ENCODE measurements at regions not wholly inside any gene's neighbourhood (a gene's known extent, or its start where the extent isn't known, plus 50 kb on each side); places are given as distances from the start of the nearest gene placed in this dataset.
A peak's percentile ranks its signal among the peaks of the same experiment; 100 is the strongest.

- intact Hi-C loops (cut with micrococcal nuclease; ENCODE audit: unreplicated experiment) (no loop called here), in situ Hi-C loops (cut with HindIII; ENCODE audit: extremely low pct_ligation_motif_present, low pct_unique_long_range_greater_than_20kb) (no loop called here)
- no TSS peak for BruUV-seq (replicated peaks)
- no peak for FAIRE-seq
- ChIA-PET CTCF (ENCODE audit: low intra/inter-chr PET ratio, low total read pairs) (no interaction called here), POLR2A (no interaction called here)
- Histone ChIP-seq H3K4me3 (replicated peaks in 1 of 3; ENCODE audit: insufficient read depth in 1 of 3, low read depth in 2 of 3, low read length in 3 of 3) (no peak overlapping the region), H3K4me1 (ENCODE audit: insufficient read depth, low read length) (no peaks in the 10 kb centered on the region), H3K9ac (ENCODE audit: insufficient read depth, low read depth, low read length) (no peak overlapping the region), H3K27me3 (ENCODE audit: control insufficient read depth in 1 of 2, insufficient read depth in 2 of 2, low read length in 2 of 2) (no peaks in the 10 kb centered on the region; a peak in 2 of 5 replicates), H3K36me3 (replicated peaks in 1 of 2; ENCODE audit: control insufficient read depth in 1 of 2, insufficient read depth in 2 of 2, low read length in 2 of 2) (no peaks in the 10 kb centered on the region), H3K9me3 (ENCODE audit: low read length) (no peaks in the 10 kb centered on the region), H3K27ac (ENCODE audit: extremely low read length, insufficient read depth, low read length) (no peak overlapping the region), H2AFZ (ENCODE audit: low read length) (no peak overlapping the region), H3K4me2 (ENCODE audit: low read depth, low read length) (no peak overlapping the region), H4K20me1 (ENCODE audit: insufficient read depth, low read length) (no peaks in the 10 kb centered on the region), H3K79me2 (ENCODE audit: insufficient read depth, low read length) (no peaks in the 10 kb centered on the region)
- TF ChIP-seq MAFF (IDR thresholded peaks at IDR 0.05; ENCODE audit: low read depth, low read length): peak; percentile 98
- TF ChIP-seq NFE2 (CRISPR knock-in tag; IDR thresholded peaks at IDR 0.05): no peak
- no peak for TF ChIP-seq JUND (CRISPR knock-in tag; IDR thresholded peaks at IDR 0.05)
- TF ChIP-seq MAFK (conservative IDR thresholded peaks at IDR 0.05 in 1 of 2, IDR thresholded peaks at IDR 0.05 in 1 of 2; ENCODE audit: low read length in 2 of 2): peak; percentile 97 to 99
- TF ChIP-seq ARNT (IDR thresholded peaks at IDR 0.05): no peak
- DNase-seq (ENCODE audit: low spot score): no peak
- ATAC-seq: no peak
Measured at GRCh38 chr7:45296748-45297147, 139.2 kb downstream of the RAMP3 start.

GRCh38 chr7:45306752-45307305, 149.2 kb downstream of the RAMP3 start:
- H3K36me3 ChIP-seq (replicated peaks in 1 of 2; ENCODE audit: control insufficient read depth in 1 of 2, insufficient read depth in 2 of 2, low read length in 2 of 2): no peaks in the 10 kb centered on the region
- no peak for DNase-seq (ENCODE audit: low spot score)

More at GRCh38 chr7:45306752-45307305, 149.2 kb downstream of the RAMP3 start:
- FAIRE-seq: no peak
- H4K20me1 ChIP-seq (ENCODE audit: insufficient read depth, low read length): no peaks in the 10 kb centered on the region
- TF ChIP-seq MNT (IDR thresholded peaks at IDR 0.05) (peak; percentile 78), NCOA2 (CRISPR knock-in tag; IDR thresholded peaks at IDR 0.05) (no peak)
- no peak overlapping the region for H3K27ac ChIP-seq (ENCODE audit: extremely low read length, insufficient read depth, low read length)
- ChIA-PET POLR2A (no interaction called here), CTCF (ENCODE audit: low intra/inter-chr PET ratio, low total read pairs) (no interaction called here)
- no peaks in the 10 kb centered on the region; a peak in 1 of 5 replicates for H3K27me3 ChIP-seq (ENCODE audit: control insufficient read depth in 1 of 2, insufficient read depth in 2 of 2, low read length in 2 of 2)
- no peak overlapping the region for H2AFZ ChIP-seq (ENCODE audit: low read length)
- no peaks in the 10 kb centered on the region; the same call in 1 of the 2 replicates for H3K9me3 ChIP-seq (ENCODE audit: low read length)
- no peaks in the 10 kb centered on the region for H3K79me2 ChIP-seq (ENCODE audit: insufficient read depth, low read length)
- WGBS (ENCODE audit: low lambda C conversion rate): 0% methylated on average over 3 of the region's 3 CpGs
- H3K4me3 ChIP-seq (replicated peaks in 1 of 3; ENCODE audit: insufficient read depth in 1 of 3, low read depth in 2 of 3, low read length in 3 of 3): no peak overlapping the region
- no peaks in the 10 kb centered on the region for H3K4me1 ChIP-seq (ENCODE audit: insufficient read depth, low read length)
- intact Hi-C loops (cut with micrococcal nuclease; ENCODE audit: unreplicated experiment): no loop called here
- H3K9ac ChIP-seq (ENCODE audit: insufficient read depth, low read depth, low read length): no peak overlapping the region
- H3K4me2 ChIP-seq (ENCODE audit: low read depth, low read length): no peak overlapping the region
- in situ Hi-C loops (cut with HindIII; ENCODE audit: extremely low pct_ligation_motif_present, low pct_unique_long_range_greater_than_20kb): no loop called here
- BruUV-seq (replicated peaks): no TSS peak
- no peak for ATAC-seq
